ENCODE measurements at regions not wholly inside any gene's neighbourhood (a gene's known extent, or its start where the extent isn't known, plus 50 kb on each side); places are given as distances from the start of the nearest gene placed in this dataset.
"Not testable (repeated sequence)": the region's sequence is repeated elsewhere in the genome, so short reads cannot be mapped to it uniquely, and the experiment has no call there.

GRCh38 chr2:51350100-51350499 lies 318.2 kb upstream of the NRXN1 start:
- no peak for DNase-seq

- DNase-seq, result no peak
Measured at GRCh38 chr2:51344886-51345285, 313.0 kb upstream of the NRXN1 start.

GRCh38 chr2:51335087-51336058 lies 303.4 kb upstream of the NRXN1 start:
- no peak for DNase-seq

- DNase-seq, result no peak
Measured at GRCh38 chr2:51329512-51329911, 297.6 kb upstream of the NRXN1 start.

- no peak for DNase-seq
Measured at GRCh38 chr2:51324051-51324450, 292.1 kb upstream of the NRXN1 start.

GRCh38 chr2:51322613-51323012 lies 290.7 kb upstream of the NRXN1 start:
- DNase-seq, result no peak

- DNase-seq, result no peak
Measured at GRCh38 chr2:51304311-51304710, 272.4 kb upstream of the NRXN1 start.

- DNase-seq, result no peak
Measured at GRCh38 chr2:51301381-51301780, 269.4 kb upstream of the NRXN1 start.

GRCh38 chr2:51299370-51299769 lies 267.4 kb upstream of the NRXN1 start:
- no peak for DNase-seq

- DNase-seq, result no peak
Measured at GRCh38 chr2:51297488-51297887, 265.6 kb upstream of the NRXN1 start.

GRCh38 chr2:51293566-51294200 lies 261.8 kb upstream of the NRXN1 start:
- DNase-seq, result no peak

- no peak for DNase-seq
Measured at GRCh38 chr2:51291762-51292551, 260.0 kb upstream of the NRXN1 start.

GRCh38 chr2:51290725-51291124 lies 258.8 kb upstream of the NRXN1 start:
- no peak for DNase-seq

- DNase-seq, result no peak
Measured at GRCh38 chr2:51289045-51289444, 257.1 kb upstream of the NRXN1 start.

GRCh38 chr2:51268191-51268590 lies 236.3 kb upstream of the NRXN1 start:
- DNase-seq, result no peak

GRCh38 chr2:51265539-51265938 lies 233.6 kb upstream of the NRXN1 start:
- no peak for DNase-seq

GRCh38 chr2:51263951-51264350 lies 232.0 kb upstream of the NRXN1 start:
- DNase-seq, result no peak

- DNase-seq, result not testable (repeated sequence)
Measured at GRCh38 chr2:51263101-51263500, 231.2 kb upstream of the NRXN1 start.

- no peak for DNase-seq
Measured at GRCh38 chr2:51258301-51258700, 226.4 kb upstream of the NRXN1 start.

GRCh38 chr2:51256736-51257135 lies 224.8 kb upstream of the NRXN1 start:
- no peak for DNase-seq

- DNase-seq, result no peak
Measured at GRCh38 chr2:51251356-51251755, 219.4 kb upstream of the NRXN1 start.

GRCh38 chr2:51247252-51247805 lies 215.4 kb upstream of the NRXN1 start:
- DNase-seq, result no peak

GRCh38 chr2:51243892-51244535 lies 212.1 kb upstream of the NRXN1 start:
- no peak for DNase-seq

All from NCI-H187 treated with DMSO at 0.1 percent for 48 hours (cell line).